ENCODE measurements at regions not wholly inside any gene's neighbourhood (a gene's known extent, or its start where the extent isn't known, plus 50 kb on each side); places are given as distances from the start of the nearest gene placed in this dataset.
"Not testable (repeated sequence)": the region's sequence is repeated elsewhere in the genome, so short reads cannot be mapped to it uniquely, and the experiment has no call there.

DNA sequence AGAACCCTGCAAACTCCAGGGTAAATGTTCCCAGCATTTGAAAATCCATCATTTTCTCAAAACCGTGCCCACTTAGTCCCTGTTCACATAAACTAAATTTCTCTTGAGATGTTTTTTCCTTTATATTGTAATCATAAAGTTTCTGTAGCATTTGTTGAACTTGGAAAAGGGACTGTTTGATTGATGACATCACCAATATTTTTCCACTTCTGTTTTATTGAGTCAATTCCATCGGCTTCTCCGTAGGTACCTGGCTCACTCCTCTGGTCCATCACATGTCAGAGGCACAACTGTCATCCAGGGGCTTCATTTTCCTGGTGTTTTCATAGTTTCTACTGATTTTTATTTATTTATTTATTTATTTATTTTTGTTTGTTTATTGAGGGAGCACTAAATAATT, 462.5 kb upstream of the PFKP start:
- in situ Hi-C loops (cut with MboI; ENCODE audit: low sequenced_read_pairs): no loop called here

DNA sequence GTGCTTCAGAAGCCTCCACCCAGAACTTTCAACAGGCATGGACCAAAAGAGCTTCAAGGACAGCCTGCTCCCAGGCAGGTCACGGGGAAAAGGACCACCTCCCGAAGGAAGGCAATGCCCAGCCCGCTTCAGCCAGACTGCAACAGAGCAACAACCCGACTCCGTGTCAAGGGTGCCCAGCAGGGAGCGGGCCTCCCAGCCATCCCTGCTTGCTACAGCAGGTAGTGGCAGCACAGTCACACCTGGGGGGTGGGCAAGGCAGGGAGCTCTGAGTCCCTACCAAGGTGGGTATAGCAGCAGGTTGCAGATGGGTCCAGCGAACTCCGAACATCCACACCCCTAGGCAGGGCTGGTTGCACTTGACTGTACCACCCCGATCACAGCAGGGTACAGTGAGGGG, 467.8 kb upstream of the PFKP start:
- in situ Hi-C loops (cut with MboI; ENCODE audit: low sequenced_read_pairs): no loop called here

DNA sequence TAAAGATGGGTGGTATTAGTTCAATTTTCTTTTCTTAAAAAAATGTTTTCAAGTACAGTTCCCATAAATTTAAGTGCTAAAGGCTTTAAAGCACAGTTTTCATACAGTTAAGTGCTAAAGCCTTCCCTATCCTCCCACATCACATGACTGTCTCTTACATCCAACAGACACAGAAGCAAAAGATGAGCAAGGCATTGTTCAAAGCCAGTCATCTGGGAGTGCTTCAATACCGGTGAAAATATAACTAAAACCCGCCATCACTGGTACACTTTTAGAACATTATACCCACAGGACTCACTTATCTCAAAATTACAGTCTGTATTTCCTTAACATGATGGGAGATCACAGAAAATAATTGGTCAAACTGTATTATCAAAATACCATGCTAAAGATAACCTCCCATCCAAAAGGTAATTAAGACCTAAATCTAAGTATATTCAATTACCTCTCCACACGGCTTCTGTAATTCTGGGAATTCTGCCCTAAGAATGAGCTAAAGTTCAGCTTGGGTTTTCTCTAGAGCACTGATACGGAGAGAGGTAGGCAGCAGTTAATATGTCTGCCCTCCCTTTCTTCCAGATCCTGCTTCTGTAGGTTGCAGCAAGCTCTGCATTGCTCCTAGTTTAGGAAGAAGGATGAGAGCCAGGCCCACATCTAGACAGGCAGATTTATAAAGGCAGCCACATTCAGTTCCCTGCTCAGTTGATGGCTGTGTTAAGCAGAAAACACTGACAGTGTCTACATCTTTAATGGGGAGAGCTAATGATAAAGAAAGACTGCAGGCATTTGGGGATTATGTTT, 474.8 kb upstream of the PFKP start:
- in situ Hi-C loops (cut with MboI; ENCODE audit: low sequenced_read_pairs): no loop called here

DNA sequence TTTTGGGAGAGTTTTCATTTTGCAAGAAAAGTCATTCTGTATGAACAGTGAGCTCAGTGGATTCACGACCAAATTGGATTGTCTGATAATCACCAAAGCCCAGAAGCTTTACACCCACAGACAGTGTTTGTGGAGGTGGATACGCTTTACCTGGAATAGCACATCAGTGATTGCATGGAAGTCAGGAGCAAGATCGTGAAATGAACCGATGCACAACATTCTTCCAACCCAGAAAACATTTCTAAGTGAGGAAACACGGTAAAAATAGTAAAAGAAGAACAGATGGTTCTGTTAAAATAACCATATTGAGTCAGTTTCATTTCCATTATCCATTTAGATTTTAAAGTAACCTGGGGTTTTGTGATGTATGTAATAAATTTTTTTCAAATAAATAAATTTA, 478.2 kb upstream of the PFKP start:
- in situ Hi-C loops (cut with MboI; ENCODE audit: low sequenced_read_pairs): no loop called here

DNA sequence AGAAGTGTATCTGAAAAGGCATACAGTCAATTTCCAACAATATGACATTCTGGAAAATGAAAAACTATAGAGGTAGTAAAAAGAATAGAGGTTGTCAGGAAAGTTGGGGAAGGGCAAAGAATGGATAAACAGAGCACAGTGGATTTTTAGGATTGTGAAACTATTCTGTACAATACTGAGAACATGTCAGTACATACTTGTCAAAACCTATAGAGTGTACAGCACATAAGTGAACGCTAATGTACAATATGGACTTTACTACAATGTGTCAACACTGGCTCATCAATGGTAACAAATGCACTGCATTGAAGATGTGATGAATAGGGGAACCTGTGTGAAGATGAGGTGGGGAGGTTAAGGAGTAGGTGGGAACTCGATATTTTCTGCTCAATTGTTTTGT, 483.0 kb upstream of the PFKP start:
- in situ Hi-C loops (cut with MboI; ENCODE audit: low sequenced_read_pairs): no loop called here

DNA sequence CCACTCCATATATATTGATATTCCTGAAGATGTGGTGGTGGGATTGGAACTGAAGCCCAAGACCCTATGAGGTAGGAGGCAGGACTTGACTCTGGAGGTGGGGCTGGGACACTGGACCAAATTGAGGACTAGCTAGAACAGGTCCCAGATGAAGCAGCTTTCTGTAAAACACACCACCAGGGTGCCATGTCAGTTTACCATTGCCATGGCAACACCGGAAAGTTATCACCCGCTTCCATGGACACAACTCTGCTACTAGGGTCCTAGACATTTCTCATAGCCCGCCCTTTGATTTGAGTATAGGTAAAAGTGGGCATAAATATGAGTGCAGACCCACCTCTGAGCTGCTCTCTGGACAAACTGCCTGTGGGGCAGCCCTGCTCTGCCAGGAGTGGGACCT, 490.5 kb upstream of the PFKP start:
- in situ Hi-C loops (cut with MboI; ENCODE audit: low sequenced_read_pairs): no loop called here

DNA sequence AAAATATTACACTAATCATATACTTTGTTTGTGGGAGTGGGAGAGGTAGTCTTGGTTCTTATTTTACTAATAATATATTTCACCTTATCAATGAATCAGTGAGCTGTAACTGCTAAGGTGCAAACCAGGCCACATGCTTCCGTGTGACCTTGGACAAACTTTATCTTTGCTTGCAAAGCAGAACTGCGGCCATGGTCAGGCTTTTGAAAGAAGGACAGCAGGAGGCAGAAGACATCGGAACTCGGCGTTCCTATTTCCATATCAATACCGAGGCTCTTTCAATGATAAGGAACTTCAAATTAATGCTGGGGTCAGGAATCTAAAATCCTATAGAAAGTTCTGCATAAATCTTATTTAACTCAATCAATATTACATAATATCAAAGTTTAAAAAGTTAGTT, 491.9 kb upstream of the PFKP start:
- in situ Hi-C loops (cut with MboI; ENCODE audit: low sequenced_read_pairs): no loop called here

DNA sequence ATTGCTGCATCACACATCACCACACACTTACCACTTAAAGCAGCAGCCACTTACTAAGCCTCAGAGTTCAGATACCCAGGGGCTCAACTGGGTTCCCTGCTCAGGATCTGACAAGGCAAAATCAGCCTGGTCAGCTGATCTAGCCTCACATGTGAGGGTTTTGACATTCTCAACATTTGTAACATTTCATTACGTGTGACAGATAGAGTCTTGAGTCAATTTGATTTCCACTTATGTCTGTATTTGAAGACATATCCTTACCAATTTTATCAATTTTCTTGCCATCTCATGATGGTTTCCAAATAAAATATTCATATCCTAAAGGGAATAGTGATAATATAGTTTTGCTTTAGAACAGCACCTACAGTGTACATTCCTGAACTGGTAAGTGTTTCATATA, 494.7 kb upstream of the PFKP start:
- in situ Hi-C loops (cut with MboI; ENCODE audit: low sequenced_read_pairs): no loop called here

DNA sequence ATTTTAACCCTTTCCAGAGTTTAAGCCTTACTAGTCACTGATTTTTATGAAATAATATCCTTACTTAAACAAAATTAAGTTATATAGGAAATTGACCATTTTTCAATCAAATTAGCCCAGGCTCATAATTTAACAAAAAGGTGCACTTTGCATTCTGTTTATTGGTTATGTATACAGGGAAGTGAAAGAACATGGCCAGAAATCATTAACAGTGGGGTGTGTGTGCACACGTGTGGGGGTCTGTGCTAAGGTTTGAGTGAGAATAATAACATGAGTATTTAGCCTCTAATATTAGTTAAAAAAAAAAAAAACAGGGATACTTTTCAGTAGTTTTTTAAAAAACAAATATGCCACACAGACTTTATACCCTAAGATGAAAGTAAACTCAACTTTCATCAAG, 510.5 kb upstream of the PFKP start:
- in situ Hi-C loops (cut with MboI; ENCODE audit: low sequenced_read_pairs): no loop called here

DNA sequence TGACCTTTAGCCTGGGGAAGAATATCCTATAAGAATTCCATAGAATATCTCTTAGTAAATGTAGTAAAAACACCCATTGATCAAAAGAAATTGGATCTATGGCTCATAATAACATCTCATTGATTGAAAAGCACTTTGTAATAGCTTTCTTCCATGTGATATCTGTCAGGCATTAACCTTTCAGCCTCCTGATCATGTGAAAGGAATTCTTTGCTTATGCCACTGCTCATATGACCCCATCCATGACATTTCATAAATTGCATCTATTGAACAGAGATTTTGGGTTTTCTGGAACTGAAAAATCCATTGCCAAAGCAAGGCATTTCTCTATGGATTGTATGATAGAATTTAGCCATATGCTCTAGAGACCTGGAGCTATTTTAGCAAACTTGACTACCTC, 519.3 kb upstream of the PFKP start:
- in situ Hi-C loops (cut with MboI; ENCODE audit: low sequenced_read_pairs): no loop called here

DNA sequence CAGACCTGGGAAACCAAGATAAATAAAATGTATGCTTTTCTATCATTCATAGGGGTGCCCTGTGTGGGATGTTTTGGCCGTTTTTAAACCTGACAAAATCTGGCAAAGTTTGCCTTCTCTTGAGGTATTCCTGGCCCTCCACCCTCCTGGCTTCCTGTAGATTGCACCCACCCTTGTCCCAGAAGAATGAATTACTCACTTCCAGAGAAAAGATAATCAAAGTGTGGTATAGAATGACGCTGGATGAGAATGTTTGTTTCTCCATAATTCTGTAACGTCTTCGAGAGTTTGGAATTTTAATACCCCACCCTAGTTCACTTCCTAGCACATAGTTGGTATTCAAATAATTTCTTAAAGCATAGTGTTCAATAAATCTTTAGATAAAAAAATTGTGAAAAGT, 519.7 kb upstream of the PFKP start:
- in situ Hi-C loops (cut with MboI; ENCODE audit: low sequenced_read_pairs): no loop called here

DNA sequence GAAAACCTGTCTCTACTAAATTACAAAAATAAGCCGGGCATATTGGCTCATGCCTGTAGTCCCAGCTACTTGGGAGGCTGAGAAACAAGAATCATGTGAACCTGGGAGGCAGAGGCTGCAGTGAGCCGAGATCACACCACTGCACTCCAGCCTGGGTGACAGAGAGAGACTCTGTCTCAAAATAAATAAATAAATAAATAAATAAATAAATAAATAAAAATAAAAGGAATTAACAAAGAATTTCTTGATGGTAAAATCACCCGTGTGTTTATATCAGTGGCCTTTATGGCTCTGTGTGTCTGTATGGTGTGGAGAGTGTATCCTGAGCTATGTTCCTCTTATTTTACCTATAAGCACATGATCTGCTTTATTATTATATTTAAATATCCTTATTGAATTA, 520.5 kb upstream of the PFKP start:
- in situ Hi-C loops (cut with MboI; ENCODE audit: low sequenced_read_pairs): not testable (repeated sequence)

DNA sequence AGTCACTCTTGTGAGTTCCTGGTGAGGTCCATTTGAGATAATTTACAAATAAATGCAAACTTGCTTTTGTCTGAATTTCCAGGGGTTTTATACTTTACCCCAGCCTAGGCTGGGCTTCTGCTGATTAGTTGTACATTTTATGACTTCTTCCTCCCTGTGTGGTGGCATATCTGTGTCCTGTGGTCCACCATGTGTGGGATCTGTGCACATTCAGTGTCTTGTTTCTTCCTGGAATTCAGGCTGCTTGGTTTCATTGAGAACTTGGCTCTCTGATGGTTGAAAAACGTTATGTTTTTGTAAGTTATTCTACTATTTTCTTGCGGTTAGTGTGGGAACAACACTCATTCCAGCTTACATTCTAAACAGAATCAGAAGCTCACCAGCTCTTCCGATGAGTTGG, 523.4 kb upstream of the PFKP start:
- in situ Hi-C loops (cut with MboI; ENCODE audit: low sequenced_read_pairs): no loop called here

DNA sequence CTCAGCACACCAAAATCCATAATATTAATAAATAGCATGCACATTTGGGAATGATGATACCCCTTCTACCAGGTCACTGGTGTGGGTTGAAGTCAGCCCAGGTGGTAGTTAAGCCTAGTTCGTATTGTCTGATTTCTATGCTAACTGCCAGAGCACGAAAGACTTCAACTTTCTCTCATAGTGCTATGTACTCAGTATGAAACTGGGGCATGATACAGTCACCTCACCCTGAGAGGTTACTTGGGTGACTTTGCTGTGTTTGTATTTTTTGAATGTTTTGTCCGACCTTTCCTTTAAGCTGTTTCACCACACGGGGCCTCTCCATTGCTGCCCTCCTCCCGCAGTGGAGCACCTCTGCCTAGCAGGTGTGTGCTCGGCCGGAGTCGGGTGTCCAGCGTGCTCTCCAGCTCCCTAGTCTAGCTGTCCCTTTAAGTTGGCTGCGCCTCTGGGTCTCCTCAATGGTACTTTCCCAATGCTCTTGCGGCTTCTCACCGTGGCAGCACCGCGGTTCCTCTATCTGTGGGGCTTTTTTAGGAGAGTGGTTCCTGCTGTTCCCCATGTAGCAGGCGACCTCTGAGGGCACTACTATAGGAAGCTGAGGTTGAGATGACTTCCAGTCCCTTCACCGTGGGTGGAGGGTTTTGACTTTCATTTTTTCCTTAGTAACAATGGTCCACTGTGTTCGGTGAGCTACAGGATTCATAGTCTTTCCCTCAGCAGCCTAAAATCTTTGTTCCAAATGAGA, 524.0 kb upstream of the PFKP start:
- in situ Hi-C loops (cut with MboI; ENCODE audit: low sequenced_read_pairs): no loop called here

DNA sequence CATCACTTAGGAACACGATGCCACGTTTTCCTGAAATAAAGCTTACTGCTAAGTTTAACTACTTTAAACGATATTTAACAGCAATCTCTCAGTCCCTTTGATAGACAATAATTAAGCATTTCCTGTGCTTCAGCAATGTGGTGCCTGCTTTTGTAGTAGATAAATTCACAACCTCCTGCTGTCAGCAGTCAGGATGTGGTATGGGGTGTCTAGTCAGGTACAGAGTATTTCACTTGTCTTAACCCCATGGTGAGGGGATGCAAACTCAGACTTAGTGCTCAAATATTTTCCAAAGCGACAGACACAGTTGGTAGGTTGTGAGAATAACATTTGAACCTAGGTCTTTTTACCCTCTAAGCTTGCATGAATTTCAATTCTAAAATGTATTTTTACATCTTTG, 526.2 kb upstream of the PFKP start:
- in situ Hi-C loops (cut with MboI; ENCODE audit: low sequenced_read_pairs): no loop called here

DNA sequence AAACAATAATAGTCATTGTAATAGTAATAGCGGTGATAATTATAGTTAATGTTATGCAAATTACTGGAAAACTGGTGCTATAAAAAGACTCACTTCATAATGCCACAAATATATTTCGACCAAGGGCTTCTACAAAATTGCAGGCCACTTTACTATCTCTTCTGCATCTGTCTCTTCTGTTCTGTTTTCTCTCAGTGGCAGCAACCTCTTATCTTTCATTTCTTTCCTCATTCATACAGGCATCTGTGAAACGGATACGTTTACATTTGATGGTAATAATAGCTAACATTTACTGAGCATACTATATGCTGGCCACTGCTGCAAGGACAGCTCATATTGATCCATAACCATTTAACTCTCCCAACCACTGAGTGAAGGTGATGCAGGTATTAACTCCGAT, 537.4 kb upstream of the PFKP start:
- in situ Hi-C loops (cut with MboI; ENCODE audit: low sequenced_read_pairs): no loop called here

DNA sequence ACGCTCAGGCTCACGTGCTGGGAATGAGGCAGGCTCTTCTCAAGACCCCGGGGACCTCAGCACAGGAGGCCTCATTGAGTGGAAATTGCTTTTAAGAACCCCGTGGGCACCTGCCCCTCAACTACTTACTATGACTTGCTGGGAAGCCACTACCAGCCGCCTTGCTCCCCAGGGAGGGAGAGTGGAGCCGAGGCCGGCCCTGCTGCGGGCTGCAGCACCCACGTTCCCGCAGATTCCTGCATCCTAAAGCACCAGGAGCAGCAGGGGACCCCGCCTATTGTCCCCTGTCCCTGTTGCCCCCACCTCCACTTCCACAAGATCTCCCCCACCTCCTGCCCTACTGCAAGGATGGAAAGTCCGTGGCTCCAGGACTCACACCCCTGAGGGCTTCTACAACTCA, 541.6 kb upstream of the PFKP start:
- in situ Hi-C loops (cut with MboI; ENCODE audit: low sequenced_read_pairs): no loop called here

DNA sequence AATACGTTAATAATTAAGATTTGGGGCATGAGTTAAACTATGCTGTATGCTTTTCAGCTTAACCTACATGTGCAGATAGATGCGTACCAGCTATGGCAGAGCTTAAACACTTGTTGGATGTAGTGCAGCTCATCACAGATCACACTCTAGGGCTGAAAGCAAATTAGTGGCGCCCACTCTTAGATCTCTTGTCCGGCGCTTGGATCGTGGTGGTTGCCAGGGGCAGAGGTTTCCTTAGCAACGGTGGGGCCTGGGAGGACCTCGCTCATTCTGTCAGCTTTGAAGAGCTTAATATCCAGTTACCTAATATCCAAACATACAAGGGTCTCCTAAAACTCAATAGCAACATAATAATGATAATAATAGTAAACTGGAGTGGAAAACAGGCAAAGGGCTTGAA, 548.2 kb upstream of the PFKP start:
- in situ Hi-C loops (cut with MboI; ENCODE audit: low sequenced_read_pairs): no loop called here

DNA sequence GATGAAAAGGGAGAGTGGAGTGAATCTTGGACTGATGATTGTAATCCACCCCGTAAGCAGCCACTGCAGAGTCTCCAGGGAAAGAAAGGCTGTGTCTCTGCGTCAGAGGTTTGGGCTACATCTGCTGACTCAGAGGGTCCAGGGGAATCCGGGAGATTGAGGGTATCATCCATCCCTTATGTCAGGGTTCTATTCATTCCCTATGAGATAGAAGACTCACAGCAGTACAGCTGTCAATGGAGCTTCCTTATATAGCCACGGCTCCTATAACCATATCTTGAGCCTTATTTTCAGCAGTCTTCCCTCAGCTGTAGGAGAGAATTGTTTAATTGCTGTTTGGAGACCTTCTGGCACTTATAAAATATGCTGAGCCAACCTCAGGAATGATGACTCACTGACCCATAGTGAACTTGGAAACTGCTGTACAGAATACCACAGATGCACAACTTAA, 558.2 kb upstream of the PFKP start:
- in situ Hi-C loops (cut with MboI; ENCODE audit: low sequenced_read_pairs): no loop called here

DNA sequence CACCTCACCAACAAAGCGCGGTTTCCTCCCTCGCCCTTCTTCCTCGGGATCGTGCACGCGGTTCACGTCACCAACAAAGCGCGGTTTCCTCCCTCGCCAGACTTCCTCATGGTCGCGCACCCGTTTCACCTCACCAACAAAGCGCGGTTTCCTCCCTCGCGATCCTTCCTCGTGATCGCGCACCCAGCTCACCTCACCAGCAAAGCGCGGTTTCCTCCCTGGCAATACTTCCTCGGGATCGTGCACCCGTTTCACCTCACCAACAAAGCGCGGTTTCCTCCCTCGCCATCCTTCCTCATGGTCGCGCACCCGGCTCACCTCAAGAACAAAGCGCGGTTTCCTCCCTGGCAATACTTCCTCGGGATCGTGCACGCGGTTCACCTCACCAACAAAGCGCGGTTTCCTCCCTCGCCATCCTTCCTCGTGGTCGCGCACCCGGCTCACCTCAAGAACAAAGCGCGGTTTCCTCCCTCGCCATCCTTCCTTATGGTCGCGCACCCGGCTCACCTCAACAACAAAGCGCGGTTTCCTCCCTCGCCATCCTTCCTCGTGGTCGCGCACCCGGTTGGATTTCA, 565.9 kb upstream of the PFKP start:
- in situ Hi-C loops (cut with MboI; ENCODE audit: low sequenced_read_pairs): not testable (repeated sequence)

DNA sequence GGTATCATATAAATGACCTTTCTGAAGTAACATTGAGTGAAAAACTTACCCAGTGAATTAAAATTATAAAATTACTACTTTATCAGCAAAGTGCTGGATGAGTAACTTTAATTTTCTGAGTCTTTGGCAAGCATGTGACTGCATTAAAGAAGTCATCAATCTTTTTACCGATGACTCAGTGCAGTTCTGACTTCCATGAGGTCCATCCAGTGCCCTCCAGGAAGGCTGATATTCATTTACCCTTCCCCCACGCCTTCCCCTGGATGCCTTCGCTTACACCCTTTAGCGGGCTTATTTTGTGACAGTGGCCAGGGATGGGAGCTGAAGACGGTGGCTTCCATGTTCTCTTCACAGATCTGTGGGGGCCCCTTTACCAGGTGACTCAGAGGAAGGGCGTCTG, 572.9 kb upstream of the PFKP start:
- in situ Hi-C loops (cut with MboI; ENCODE audit: low sequenced_read_pairs): no loop called here

DNA sequence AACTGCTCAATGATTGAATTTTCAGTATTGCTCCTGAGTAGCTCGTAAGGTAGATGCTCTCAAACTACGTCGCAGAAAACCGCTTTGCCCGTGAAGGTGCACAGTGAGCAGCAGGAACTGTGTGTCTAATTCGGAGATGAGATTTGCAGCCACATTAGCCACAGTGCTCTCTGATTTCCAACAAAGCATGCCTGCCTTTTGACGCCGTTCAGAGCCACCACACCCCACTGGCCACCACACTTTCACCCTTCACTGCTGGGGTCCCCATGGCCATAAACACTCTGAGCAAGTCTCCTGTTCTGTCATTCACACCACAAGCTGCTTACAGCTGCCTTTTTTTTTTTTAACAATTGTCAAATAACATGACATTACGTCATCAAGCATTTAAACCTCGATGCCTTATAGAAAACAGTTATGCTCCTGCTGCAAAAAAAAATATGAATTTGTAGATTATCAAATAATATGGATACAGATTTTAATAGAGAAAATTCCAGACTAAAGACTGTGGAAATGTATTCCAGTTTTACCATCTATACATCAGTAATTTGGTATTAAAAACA, 578.8 kb upstream of the PFKP start:
- in situ Hi-C loops (cut with MboI; ENCODE audit: low sequenced_read_pairs): no loop called here
